Germinal center (tissue), 1 donor: ENCODE measurements at regions not wholly inside any gene's neighbourhood (a gene's known extent, or its start where the extent isn't known, plus 50 kb on each side); places are given as distances from the start of the nearest gene placed in this dataset.

Experiments used
- DNase-seq: peaks from one replicate; pipeline ENCODE4 v3.0.0; 2012; ENCODE audit warnings: mixed read lengths, low spot score

GRCh38 chr6:166009385-166010031 lies 158.1 kb downstream of the TBXT start:
- DNase-seq, result no peak

GRCh38 chr6:166008441-166009369 lies 158.9 kb downstream of the TBXT start:
- DNase-seq, result no peak

GRCh38 chr6:166007349-166008263 lies 160.0 kb downstream of the TBXT start:
- no peak for DNase-seq

DNA sequence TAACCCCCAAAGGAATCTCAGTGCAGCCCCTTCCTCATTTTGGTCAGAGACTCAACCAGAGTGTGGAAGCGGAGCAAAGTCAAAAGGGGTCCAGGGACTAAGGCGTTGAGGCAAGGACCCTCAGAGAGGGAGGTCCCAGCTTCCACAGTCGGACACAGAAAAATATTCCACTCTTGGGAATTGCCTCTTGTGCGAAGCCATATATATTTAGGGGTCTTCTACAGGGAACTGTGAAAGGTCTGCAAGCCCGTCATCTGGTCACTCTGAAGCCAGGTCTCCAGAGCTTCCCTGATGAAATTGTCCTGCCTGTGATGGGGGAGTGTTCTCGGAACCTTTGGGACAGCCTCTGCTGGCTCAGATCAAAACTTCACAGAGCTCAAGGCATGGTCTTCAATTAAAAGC lies 160.8 kb downstream of the TBXT start:
- DNase-seq, result no peak

- no peak for DNase-seq
Measured at GRCh38 chr6:166005944-166006899, 161.4 kb downstream of the TBXT start.

GRCh38 chr6:166005401-166005943 lies 162.2 kb downstream of the TBXT start:
- DNase-seq, result no peak

DNA sequence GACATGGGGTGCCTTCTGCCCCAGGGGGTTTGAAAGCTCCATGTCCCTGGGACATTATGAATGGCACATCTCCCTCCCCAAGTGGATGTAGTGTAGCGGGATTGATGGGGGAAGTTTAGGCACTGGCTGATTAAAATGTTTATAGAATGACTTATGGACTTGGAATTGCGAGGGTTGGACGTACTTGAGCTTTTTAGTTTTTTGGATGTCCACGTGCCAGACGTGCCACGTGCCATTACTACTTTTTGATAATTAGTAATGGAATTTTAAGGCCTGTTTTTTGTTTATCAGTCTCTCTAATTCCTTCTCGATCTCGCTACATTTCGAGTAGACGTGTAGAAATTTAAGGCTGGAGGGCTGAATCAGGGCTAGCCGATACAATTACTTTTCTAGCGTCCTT lies 162.8 kb downstream of the TBXT start:
- no peak for DNase-seq

GRCh38 chr6:166004471-166004870 lies 163.2 kb downstream of the TBXT start:
- no peak for DNase-seq

- no peak for DNase-seq
Measured at GRCh38 chr6:166003569-166003968, 164.1 kb downstream of the TBXT start.

DNA sequence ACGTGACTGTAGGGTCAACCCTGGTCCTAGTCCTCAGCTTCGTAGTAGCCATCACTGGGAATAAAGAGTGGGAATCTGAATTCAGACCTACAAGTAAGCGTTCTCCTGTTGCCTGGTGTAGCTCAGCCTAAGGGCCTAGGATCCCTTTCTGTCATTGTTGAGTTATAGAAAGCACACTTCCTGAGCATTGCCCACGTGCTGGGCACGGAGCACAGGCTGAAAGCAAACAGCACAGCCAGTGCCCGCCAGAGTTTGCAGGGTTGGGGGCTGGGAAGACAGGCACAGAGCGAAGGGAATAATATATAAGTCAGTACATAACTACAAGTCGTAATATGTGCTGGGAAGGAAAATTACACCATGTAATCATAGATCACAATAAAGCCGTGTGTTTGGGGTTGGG lies 166.3 kb downstream of the TBXT start:
- no peak for DNase-seq

- no peak for DNase-seq
Measured at GRCh38 chr6:165999279-165999678, 168.4 kb downstream of the TBXT start.

DNA sequence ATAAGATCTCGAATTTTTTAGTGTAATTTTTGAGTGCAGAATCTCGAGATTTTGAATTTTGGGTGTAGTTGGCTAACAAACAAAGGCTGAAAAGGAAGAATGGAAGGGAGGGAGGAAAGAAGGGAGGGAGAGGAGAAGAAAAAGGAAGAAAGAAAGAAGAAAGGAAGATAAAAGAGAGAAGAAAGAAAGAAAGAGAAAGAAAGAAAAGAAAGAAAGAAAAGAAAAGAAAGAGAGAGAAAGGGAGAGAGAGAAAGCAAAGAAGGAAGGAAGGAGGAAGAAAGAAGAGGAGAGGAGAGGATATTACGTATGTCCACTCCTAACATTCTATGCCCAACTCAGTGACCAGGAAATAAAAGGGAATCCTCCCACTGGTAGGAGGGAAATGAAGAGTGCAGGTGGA lies 169.6 kb downstream of the TBXT start:
- no peak for DNase-seq

DNA sequence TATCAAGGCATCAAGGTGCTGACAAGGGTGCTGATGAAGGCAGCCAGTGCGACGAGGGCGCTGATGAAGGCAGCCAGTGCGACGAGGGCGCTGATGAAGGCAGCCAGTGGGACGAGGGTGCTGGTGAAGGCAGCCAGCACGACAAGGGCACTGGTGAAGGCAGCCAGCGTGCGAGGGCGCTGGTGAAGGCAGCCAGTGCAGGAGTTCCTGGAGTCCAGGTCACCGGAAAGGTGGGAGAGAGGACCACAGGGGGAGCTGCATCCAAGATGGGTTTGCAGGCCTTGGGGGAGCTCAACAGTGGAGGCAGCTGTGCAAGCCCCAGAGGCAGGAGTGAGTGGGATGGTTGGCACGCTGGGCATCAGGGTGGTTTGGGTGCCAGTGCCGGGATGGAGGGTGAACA lies 176.3 kb downstream of the TBXT start:
- DNase-seq, result no peak

- DNase-seq, result no peak
Measured at GRCh38 chr6:165990216-165990615, 177.4 kb downstream of the TBXT start.

GRCh38 chr6:165988757-165989456 lies 178.7 kb downstream of the TBXT start:
- no peak for DNase-seq

- no peak for DNase-seq
Measured at GRCh38 chr6:165988302-165988756, 179.3 kb downstream of the TBXT start.

- DNase-seq, result no peak
Measured at GRCh38 chr6:165987483-165988301, 180.0 kb downstream of the TBXT start.

- DNase-seq, result no peak
Measured at GRCh38 chr6:165986914-165987482, 180.7 kb downstream of the TBXT start.
